ENCODE measurements at regions not wholly inside any gene's neighbourhood (a gene's known extent, or its start where the extent isn't known, plus 50 kb on each side); places are given as distances from the start of the nearest gene placed in this dataset.

GRCh38 chr18:76709659-76710645 lies 112.4 kb upstream of the ZNF236 start:
- Histone ChIP-seq H3K4me2 (ENCODE audit: low read length) (no peak overlapping the region), H3K4me1 (ENCODE audit: insufficient read depth, low read length, poor library complexity, severe bottlenecking) (no peaks in the 10 kb centered on the region), H3K4me3 (ENCODE audit: low read depth, low read length, poor library complexity, severe bottlenecking) (no peak overlapping the region), H3K36me3 (ENCODE audit: insufficient read depth, low read length) (no peaks in the 10 kb centered on the region), H3K79me2 (ENCODE audit: insufficient read depth, low read depth, low read length) (no peaks in the 10 kb centered on the region), H3K9me3 (ENCODE audit: low read length) (no peaks in the 10 kb centered on the region), H4K20me1 (ENCODE audit: insufficient read depth, low read length) (no peaks in the 10 kb centered on the region), H2AFZ (ENCODE audit: low read length) (no peak overlapping the region), H3K27ac (ENCODE audit: low read depth, low read length, poor library complexity, severe bottlenecking) (no peak overlapping the region), H3K9me2 (ENCODE audit: insufficient read depth, low read length) (no peaks in the 10 kb centered on the region)
- peak; percentile 56 for DNase-seq (ENCODE audit: low spot score)
- no TSS peak for BruUV-seq (replicated peaks)
- TF ChIP-seq EZH2phosphoT487 (IDR thresholded peaks at IDR 0.05; ENCODE audit: borderline replicate concordance, low read depth, low read length) = no peak
- peak; percentile 79 for TF ChIP-seq CTCF (conservative IDR thresholded peaks at IDR 0.05; ENCODE audit: low read length)
- ChIA-PET POLR2A (interaction anchor here (0.6 kb wide), 1 partner anchor 19 kb away, joined by 4 read pairs; no protein-coding TSS in a partner anchor), CTCF (ENCODE audit: unreplicated experiment) (no interaction called here)
- intact Hi-C loops (cut with micrococcal nuclease; ENCODE audit: unreplicated experiment) = loop anchor here (1.0 kb wide), 1 partner anchor 311 kb away; no protein-coding TSS in a partner anchor

GRCh38 chr18:76708722-76709353 lies 113.5 kb upstream of the ZNF236 start:
- H3K4me2 ChIP-seq (ENCODE audit: low read length) = no peak overlapping the region
- H3K4me3 ChIP-seq (ENCODE audit: low read depth, low read length, poor library complexity, severe bottlenecking) = no peak overlapping the region
- ChIA-PET CTCF (ENCODE audit: unreplicated experiment) (no interaction called here), POLR2A (interaction anchor here (0.6 kb wide), 1 partner anchor 18 kb away, joined by 4 read pairs; no protein-coding TSS in a partner anchor)
- intact Hi-C loops (cut with micrococcal nuclease; ENCODE audit: unreplicated experiment) = loop anchor here (1.0 kb wide), 1 partner anchor 310 kb away; no protein-coding TSS in a partner anchor
- H3K4me1 ChIP-seq (ENCODE audit: insufficient read depth, low read length, poor library complexity, severe bottlenecking) = no peaks in the 10 kb centered on the region
- H4K20me1 ChIP-seq (ENCODE audit: insufficient read depth, low read length) = no peaks in the 10 kb centered on the region
- DNase-seq (ENCODE audit: low spot score) = no peak
- no peak overlapping the region for H3K27ac ChIP-seq (ENCODE audit: low read depth, low read length, poor library complexity, severe bottlenecking)
- no peaks in the 10 kb centered on the region for H3K79me2 ChIP-seq (ENCODE audit: insufficient read depth, low read depth, low read length)
- no peaks in the 10 kb centered on the region for H3K9me3 ChIP-seq (ENCODE audit: low read length)
- no peak for TF ChIP-seq CTCF (conservative IDR thresholded peaks at IDR 0.05; ENCODE audit: low read length)
- TF ChIP-seq EZH2phosphoT487 (IDR thresholded peaks at IDR 0.05; ENCODE audit: borderline replicate concordance, low read depth, low read length) = no peak
- no TSS peak for BruUV-seq (replicated peaks)
- H3K9me2 ChIP-seq (ENCODE audit: insufficient read depth, low read length) = no peaks in the 10 kb centered on the region
- H2AFZ ChIP-seq (ENCODE audit: low read length) = no peak overlapping the region
- H3K36me3 ChIP-seq (ENCODE audit: insufficient read depth, low read length) = no peaks in the 10 kb centered on the region

Measured in OCI-LY7 (cell line).